Epidermal melanocyte (primary cell): ENCODE measurements at regions not wholly inside any gene's neighbourhood (a gene's known extent, or its start where the extent isn't known, plus 50 kb on each side); places are given as distances from the start of the nearest gene placed in this dataset.

Experiments
- DNase-seq: peaks from one replicate; pipeline ENCODE4 v3.0.0; 2011; ENCODE audit warnings: low spot score; ENCODE audit not compliant: insufficient read length

DNA sequence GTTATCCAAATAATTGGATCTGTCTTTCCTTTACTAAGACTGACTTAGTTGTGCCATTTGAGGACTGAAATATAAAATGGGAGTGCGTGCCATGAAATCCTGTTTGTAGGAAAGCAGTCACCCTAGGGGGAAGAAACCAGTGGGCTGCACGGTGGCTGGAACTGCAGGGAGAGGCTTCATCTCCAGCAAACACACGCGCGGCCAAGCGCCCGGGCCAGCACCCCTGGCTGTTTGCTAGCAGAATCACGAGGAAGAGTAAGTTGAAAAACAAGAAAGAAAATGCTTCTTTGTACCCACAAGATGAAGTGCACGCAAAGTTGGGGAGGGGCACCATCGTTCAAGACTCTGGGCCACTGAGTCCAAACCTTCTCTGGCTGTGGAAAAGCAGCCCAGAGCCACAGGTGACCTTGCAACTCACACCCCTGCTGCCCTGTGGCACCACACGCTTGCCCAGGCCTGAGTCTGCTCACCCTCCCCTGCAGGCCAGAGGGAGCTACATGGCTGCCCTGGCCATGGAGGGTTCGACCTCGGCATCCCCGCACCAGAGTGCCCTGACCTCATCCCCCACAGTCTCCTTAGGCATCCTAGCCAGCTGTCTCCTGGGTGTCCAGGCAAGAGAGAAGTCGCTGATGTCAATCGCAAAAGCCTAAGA lies 55.2 kb downstream of the IRX2 start:
- DNase-seq = no peak

GRCh38 chr5:2695200-2695891 lies 56.1 kb downstream of the IRX2 start:
- no peak for DNase-seq

GRCh38 chr5:2691530-2691929 lies 59.9 kb downstream of the IRX2 start:
- no peak for DNase-seq

DNA sequence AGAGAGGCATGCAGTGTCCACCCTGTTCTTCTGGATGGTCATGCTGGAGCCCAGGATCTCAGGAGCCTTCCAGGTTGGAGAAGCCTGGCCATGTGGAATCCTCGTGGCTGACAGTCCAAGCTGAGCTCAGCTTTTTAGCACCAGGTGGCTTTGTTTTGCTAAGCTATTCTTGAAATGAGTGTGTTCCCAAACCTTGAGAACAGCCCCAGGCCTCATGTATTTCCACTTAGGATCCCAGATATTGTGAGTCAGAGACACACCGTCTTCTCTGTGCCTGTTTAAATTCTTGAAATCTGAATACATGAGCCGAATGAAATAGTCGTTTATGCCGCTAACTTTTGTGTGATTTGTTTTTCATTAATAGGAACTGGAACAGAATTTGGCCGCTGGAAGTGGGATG lies 61.2 kb downstream of the IRX2 start:
- DNase-seq = no peak

DNA sequence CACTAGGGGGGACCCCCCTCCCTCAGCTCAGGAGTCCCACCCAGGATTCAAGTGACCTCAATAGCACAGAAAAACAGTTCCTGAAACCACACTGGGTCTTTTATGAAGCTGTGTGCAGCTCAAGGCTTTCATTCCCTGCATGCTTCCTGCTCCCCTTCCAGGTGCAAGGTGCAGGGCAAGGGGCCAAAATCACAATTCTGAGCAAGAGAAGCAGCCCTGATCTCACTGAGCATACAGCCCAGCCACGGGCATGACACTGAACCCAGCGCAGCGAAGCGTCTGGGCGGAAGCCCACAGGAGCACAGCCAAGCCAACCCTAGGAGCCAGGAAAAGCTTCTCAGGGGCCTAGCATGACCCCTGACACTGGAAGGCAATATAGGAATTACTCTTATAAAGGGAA lies 62.9 kb downstream of the IRX2 start:
- DNase-seq = no peak

DNA sequence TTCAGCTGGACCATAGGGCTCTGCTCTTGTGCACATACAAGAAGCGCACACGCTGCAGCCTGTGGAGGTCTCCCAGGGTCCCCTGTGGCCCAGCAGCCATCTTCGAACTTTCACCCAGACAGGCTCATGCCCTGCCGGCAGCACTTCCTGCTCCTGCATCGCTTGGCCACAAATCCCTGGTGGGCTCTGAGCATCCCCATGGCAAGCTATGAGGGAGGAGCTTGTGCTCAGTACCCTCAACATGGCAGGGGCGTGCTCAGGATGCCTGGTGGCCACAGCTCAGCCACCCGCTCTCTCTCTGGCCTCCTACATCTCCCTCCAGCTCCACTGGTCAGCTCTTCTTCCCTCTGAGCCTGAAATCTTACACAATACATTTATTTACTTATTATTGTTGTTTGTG lies 63.7 kb downstream of the IRX2 start:
- DNase-seq = no peak

DNA sequence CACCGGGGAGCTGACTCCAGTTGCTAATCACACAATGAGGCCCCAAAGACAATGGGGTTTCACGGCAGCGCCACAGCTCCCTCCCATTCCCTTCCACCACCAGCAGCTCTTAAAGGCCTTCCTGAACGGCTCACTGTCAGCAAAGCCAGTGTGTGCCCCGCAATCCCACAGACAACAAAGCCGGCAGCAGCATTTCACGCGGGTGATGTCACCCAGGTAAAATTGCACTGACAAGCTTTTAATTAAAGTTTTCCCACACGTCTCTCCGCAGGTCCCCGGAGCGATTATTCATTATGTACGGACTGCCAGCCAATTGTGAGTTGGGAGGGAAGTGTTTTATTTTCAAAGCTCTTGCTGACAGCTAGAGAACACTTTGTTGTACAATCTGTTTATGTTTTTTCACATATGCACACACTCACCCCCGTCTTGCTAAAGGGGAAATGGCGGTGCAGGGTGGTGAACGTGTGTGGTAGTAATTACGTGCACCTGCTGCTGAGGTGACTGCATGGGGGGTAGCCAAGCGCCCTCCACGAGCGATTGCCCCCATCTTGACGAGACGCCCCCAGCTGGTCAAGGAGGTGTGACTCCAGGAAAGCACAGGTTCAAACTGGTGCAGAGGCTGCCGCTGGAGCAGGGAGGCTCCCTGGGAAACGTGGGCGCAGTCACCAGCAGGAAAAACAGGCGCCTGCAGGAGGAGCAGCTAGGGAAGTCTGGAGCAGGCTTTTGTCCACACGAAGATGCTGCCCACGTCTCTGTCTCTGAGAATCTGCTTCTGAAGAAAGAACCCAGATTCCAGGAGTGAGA lies 65.0 kb downstream of the IRX2 start:
- DNase-seq = no peak

GRCh38 chr5:2685651-2686272 lies 65.7 kb downstream of the IRX2 start:
- no peak for DNase-seq

GRCh38 chr5:2684606-2685005 lies 66.9 kb downstream of the IRX2 start:
- no peak for DNase-seq

GRCh38 chr5:2683720-2684119 lies 67.8 kb downstream of the IRX2 start:
- no peak for DNase-seq

GRCh38 chr5:2681476-2681875 lies 70.0 kb downstream of the IRX2 start:
- DNase-seq = no peak

- no peak for DNase-seq
These were observed 70.5 kb downstream of the IRX2 start for GRCh38 chr5:2680979-2681378.

GRCh38 chr5:2677689-2678088 lies 73.8 kb downstream of the IRX2 start:
- DNase-seq = no peak

- no peak for DNase-seq
These were observed 75.9 kb downstream of the IRX2 start for GRCh38 chr5:2675548-2675947.

GRCh38 chr5:2674456-2674855 lies 77.0 kb downstream of the IRX2 start:
- no peak for DNase-seq

GRCh38 chr5:2670940-2671339 lies 80.5 kb downstream of the IRX2 start:
- no peak for DNase-seq

GRCh38 chr5:2669913-2670312 lies 81.6 kb downstream of the IRX2 start:
- no peak for DNase-seq

- DNase-seq = no peak
These were observed 82.2 kb downstream of the IRX2 start for GRCh38 chr5:2669259-2669658.

GRCh38 chr5:2666081-2666480 lies 85.4 kb downstream of the IRX2 start:
- no peak for DNase-seq

- no peak for DNase-seq
These were observed 88.0 kb downstream of the IRX2 start for GRCh38 chr5:2663489-2663888.

DNA sequence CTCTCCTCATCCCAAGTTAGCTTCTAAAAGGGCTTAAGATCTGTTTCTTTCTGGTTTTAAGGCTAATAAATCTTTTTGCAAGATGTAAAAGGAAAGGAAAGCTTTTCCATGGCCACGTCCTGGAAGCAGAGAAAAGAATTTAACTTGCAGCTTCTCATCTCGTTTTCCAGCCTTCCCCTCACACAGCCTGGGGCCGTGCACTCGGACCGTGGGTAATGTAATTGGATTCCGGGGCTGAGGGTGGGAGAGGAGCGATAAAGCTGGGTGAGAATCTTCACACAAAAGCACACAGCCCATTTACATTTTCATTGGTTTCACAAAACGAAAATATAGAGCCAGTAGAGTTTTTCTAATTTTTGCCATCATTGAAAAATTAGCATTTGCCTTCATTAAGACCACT lies 91.2 kb downstream of the IRX2 start:
- no peak for DNase-seq

- no peak for DNase-seq
These were observed 92.5 kb downstream of the IRX2 start for GRCh38 chr5:2658881-2659470.
